ENCODE measurements at regions not wholly inside any gene's neighbourhood (a gene's known extent, or its start where the extent isn't known, plus 50 kb on each side); places are given as distances from the start of the nearest gene placed in this dataset.

GRCh38 chr4:147409350-147409749 lies 71.5 kb upstream of the EDNRA start:
- TF ChIP-seq CTCF (IDR thresholded peaks at IDR 0.05): no peak
- no peak for TF ChIP-seq POLR2A (IDR thresholded peaks at IDR 0.05)
